Neural cell (in vitro differentiated cells): ENCODE measurements at regions not wholly inside any gene's neighbourhood (a gene's known extent, or its start where the extent isn't known, plus 50 kb on each side); places are given as distances from the start of the nearest gene placed in this dataset.

Experiments used
- H2AFZ ChIP-seq: fragments of 200-600, 300-800 bp; sonication (generic), shearing (Covaris generic); 2 replicates; pipeline ENCODE4 v1.6.0; 2014; ENCODE audit warnings: low read depth, mild to moderate bottlenecking, antibody characterized with exemption, low read length, moderate library complexity
- H3F3A ChIP-seq: fragments of 200-600 bp; shearing (Covaris generic); 2 replicates; pipeline ENCODE4 v1.6.1; 2016; ENCODE audit warnings: mild to moderate bottlenecking, moderate library complexity, mixed read lengths, antibody characterized with exemption, low read length; ENCODE audit not compliant: insufficient read depth, poor library complexity, severe bottlenecking
- H3K27ac ChIP-seq: fragments of 200-600, 300-800 bp; sonication (generic), shearing (Covaris generic); 2 replicates; pipeline ENCODE4 v1.5.1; 2014; ENCODE audit warnings: mild to moderate bottlenecking, low read length, moderate library complexity
- H3K27me3 ChIP-seq: fragments of 300-800, 200-600 bp; sonication (generic), shearing (Covaris generic); 2 replicates; pipeline ENCODE4 v1.6.0; 2014; ENCODE audit warnings: mild to moderate bottlenecking, low read depth, low read length, moderate library complexity; ENCODE audit not compliant: insufficient read depth
- H3K36me3 ChIP-seq: fragments of 300-800, 200-600 bp; sonication (generic), shearing (Covaris generic); 2 replicates; pipeline ENCODE4 v1.5.1; 2014; ENCODE audit warnings: mild to moderate bottlenecking, antibody characterized with exemption, low read length, moderate library complexity; ENCODE audit not compliant: insufficient read depth
- H3K4me2 ChIP-seq: fragments of 300-800, 200-600 bp; sonication (generic), shearing (Covaris generic); 2 replicates; pipeline ENCODE4 v1.6.0; 2014; ENCODE audit warnings: mild to moderate bottlenecking, low read length
- H3K4me3 ChIP-seq: fragments of 300-800, 200-600 bp; sonication (generic), shearing (Covaris generic); 2 replicates; pipeline ENCODE4 v1.5.1; 2014; ENCODE audit warnings: mild to moderate bottlenecking, low read length, moderate library complexity
- H3K79me2 ChIP-seq: fragments of 200-600 bp; shearing (Covaris generic); replicated peaks from 2 replicates; pipeline ENCODE4 v1.6.0; 2014; ENCODE audit warnings: mild to moderate bottlenecking, low read length, moderate library complexity; ENCODE audit not compliant: insufficient read depth
- H3K9ac ChIP-seq: fragments of 300-800, 200-600 bp; sonication (generic), shearing (Covaris generic); 2 replicates; pipeline ENCODE4 v1.6.1; 2016; ENCODE audit warnings: mild to moderate bottlenecking, low read length, mixed read lengths
- H3K9me2 ChIP-seq: fragments of 200-600 bp; shearing (Covaris generic); 2 replicates; pipeline ENCODE4 v1.6.1; 2016; ENCODE audit warnings: mild to moderate bottlenecking, low read length, mixed read lengths; ENCODE audit not compliant: insufficient read depth
- H3K9me3 ChIP-seq: fragments of 200-600, 300-800 bp; sonication (generic), shearing (Covaris generic); 2 replicates; pipeline ENCODE4 v1.6.1; 2016; ENCODE audit warnings: mild to moderate bottlenecking, mixed run types, low read length, moderate library complexity, mixed read lengths
- H4K20me1 ChIP-seq: fragments of 200-600 bp; shearing (Covaris generic); 2 replicates; pipeline ENCODE4 v1.6.1; 2016; ENCODE audit warnings: mild to moderate bottlenecking, mixed run types; ENCODE audit not compliant: insufficient read depth
- EP300 ChIP-seq: fragments of 450-650 bp; conservative IDR thresholded peaks from 2 replicates; pipeline ENCODE4 v1.6.1; 2014; ENCODE audit warnings: antibody characterized with exemption, mild to moderate bottlenecking, moderate library complexity; ENCODE audit not compliant: poor library complexity, severe bottlenecking
- EZH2 ChIP-seq: fragments of 200-600, 300-800 bp; shearing (Covaris generic), sonication (generic); IDR thresholded peaks from 2 replicates; pipeline ENCODE4 v1.6.1; 2014; ENCODE audit warnings: antibody characterized with exemption, low read length, borderline replicate concordance, mild to moderate bottlenecking; ENCODE audit not compliant: insufficient read depth, poor library complexity, severe bottlenecking
- MXI1 ChIP-seq: fragments of 450-650 bp; conservative IDR thresholded peaks from 2 replicates; pipeline ENCODE4 v1.6.1; 2014; ENCODE audit warnings: antibody characterized with exemption, mild to moderate bottlenecking; ENCODE audit not compliant: poor library complexity, severe bottlenecking
- POLR2AphosphoS5 ChIP-seq: IDR thresholded peaks from 2 replicates; pipeline ENCODE4 v1.6.1; 2012
- RAD21 ChIP-seq: fragments of 450-650 bp; conservative IDR thresholded peaks from 2 replicates; pipeline ENCODE4 v1.6.1; 2014; ENCODE audit warnings: antibody characterized with exemption, mild to moderate bottlenecking, moderate library complexity
- SMC3 ChIP-seq: fragments of 450-650 bp; conservative IDR thresholded peaks from 2 replicates; pipeline ENCODE4 v1.6.1; 2014; ENCODE audit warnings: antibody characterized with exemption, mild to moderate bottlenecking, moderate library complexity; ENCODE audit not compliant: poor library complexity
- TAF1 ChIP-seq: IDR thresholded peaks from 2 replicates; pipeline ENCODE4 v1.6.1; 2012; ENCODE audit warnings: low read depth
- TF ChIP-seq, protein P1 (sequence below): fragments of 450-650 bp; IDR thresholded peaks from 2 replicates; pipeline ENCODE4 v1.5.1; 2014; ENCODE audit warnings: antibody characterized with exemption, mild to moderate bottlenecking, moderate library complexity; ENCODE audit not compliant: poor library complexity, severe bottlenecking
- TF ChIP-seq, protein P2 (sequence below): IDR thresholded peaks from 2 replicates; pipeline ENCODE4 v1.6.1; 2012; ENCODE audit warnings: borderline replicate concordance

DNA sequence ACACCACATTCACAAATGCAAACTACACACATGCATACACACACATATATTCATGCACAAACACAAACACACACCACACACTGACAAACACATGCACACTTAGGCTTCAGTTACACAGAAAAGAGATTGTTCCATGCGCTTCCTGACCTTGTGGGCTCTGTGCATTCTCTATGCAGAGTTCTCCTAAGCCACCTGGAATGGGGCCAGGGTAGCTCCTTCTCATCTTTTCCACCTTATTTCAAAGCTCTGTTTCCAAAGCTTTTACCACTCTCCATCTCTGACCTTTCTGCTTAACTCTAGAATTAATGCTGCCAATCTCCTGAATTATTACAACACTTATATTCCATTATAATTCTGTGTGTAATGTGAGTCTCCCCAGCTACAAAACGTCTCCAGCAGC lies 522.3 kb upstream of the MYT1L start:
- H3K9me2 ChIP-seq: no peaks in the 10 kb centered on the region
- H3K4me2 ChIP-seq: no peak overlapping the region
- no peak overlapping the region for H3K4me3 ChIP-seq
- H2AFZ ChIP-seq: no peak overlapping the region
- H3K79me2 ChIP-seq: no peaks in the 10 kb centered on the region
- no peaks in the 10 kb centered on the region for H3K9me3 ChIP-seq
- H3K27me3 ChIP-seq: no peaks in the 10 kb centered on the region
- no peaks in the 10 kb centered on the region for H3F3A ChIP-seq
- H3K27ac ChIP-seq: no peak overlapping the region
- H3K36me3 ChIP-seq: no peaks in the 10 kb centered on the region
- TF ChIP-seq TAF1 (no peak), MXI1 (no peak), EZH2 (no peak), POLR2AphosphoS5 (no peak), RAD21 (no peak), SMC3 (no peak), EP300 (no peak)
- TF ChIP-seq, protein P1, sequence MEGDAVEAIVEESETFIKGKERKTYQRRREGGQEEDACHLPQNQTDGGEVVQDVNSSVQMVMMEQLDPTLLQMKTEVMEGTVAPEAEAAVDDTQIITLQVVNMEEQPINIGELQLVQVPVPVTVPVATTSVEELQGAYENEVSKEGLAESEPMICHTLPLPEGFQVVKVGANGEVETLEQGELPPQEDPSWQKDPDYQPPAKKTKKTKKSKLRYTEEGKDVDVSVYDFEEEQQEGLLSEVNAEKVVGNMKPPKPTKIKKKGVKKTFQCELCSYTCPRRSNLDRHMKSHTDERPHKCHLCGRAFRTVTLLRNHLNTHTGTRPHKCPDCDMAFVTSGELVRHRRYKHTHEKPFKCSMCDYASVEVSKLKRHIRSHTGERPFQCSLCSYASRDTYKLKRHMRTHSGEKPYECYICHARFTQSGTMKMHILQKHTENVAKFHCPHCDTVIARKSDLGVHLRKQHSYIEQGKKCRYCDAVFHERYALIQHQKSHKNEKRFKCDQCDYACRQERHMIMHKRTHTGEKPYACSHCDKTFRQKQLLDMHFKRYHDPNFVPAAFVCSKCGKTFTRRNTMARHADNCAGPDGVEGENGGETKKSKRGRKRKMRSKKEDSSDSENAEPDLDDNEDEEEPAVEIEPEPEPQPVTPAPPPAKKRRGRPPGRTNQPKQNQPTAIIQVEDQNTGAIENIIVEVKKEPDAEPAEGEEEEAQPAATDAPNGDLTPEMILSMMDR: no peak
- TF ChIP-seq, protein P2, sequence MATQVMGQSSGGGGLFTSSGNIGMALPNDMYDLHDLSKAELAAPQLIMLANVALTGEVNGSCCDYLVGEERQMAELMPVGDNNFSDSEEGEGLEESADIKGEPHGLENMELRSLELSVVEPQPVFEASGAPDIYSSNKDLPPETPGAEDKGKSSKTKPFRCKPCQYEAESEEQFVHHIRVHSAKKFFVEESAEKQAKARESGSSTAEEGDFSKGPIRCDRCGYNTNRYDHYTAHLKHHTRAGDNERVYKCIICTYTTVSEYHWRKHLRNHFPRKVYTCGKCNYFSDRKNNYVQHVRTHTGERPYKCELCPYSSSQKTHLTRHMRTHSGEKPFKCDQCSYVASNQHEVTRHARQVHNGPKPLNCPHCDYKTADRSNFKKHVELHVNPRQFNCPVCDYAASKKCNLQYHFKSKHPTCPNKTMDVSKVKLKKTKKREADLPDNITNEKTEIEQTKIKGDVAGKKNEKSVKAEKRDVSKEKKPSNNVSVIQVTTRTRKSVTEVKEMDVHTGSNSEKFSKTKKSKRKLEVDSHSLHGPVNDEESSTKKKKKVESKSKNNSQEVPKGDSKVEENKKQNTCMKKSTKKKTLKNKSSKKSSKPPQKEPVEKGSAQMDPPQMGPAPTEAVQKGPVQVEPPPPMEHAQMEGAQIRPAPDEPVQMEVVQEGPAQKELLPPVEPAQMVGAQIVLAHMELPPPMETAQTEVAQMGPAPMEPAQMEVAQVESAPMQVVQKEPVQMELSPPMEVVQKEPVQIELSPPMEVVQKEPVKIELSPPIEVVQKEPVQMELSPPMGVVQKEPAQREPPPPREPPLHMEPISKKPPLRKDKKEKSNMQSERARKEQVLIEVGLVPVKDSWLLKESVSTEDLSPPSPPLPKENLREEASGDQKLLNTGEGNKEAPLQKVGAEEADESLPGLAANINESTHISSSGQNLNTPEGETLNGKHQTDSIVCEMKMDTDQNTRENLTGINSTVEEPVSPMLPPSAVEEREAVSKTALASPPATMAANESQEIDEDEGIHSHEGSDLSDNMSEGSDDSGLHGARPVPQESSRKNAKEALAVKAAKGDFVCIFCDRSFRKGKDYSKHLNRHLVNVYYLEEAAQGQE: no peak
- H4K20me1 ChIP-seq: no peaks in the 10 kb centered on the region
- peak overlapping the region; percentile 3 for H3K9ac ChIP-seq

DNA sequence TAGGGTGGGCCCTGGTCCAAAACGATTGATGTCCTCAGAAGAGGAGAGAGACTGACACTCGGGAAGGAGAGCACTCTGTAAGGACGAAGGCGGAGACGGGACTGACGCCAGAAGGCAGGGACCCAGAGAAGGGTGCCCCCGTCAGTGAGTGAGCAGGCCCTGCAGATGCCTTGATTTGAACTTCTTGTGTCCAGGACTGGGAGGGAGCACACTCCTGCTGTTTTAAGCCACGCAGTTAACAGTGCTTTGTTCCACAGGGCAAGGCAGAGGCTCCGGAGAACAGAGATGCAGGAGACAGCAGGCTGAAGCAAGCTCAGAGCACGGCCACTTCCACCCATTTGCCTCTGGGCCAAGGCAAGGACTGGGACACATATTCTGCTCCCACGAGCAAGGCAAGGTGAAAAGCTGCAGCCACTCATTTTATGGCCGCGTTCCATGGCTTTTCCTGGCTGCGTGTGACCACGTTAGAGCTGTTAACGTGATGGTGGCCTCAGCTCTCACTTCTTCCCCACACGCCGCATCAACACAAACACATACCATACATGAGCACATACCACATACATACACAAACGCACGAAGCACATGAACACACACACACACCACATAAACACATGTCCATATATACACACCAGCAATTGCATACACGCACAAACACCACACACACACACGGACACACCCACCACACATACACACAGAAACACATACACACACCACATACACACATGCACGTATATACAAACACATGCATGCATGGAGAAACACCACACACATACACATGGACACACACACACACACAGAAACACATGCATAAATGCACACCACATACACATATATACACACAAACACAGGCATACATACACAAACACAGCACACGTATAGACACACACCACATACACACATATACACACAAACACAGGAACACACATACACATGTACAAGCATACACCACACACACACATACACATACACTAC lies 521.0 kb upstream of the MYT1L start:
- Histone ChIP-seq H3K27ac (peak overlapping the region; percentile 75), H3K27me3 (no peaks in the 10 kb centered on the region), H3K4me3 (no peak overlapping the region), H3K9me2 (no peaks in the 10 kb centered on the region), H3K9ac (no peak overlapping the region), H2AFZ (no peak overlapping the region), H3F3A (no peaks in the 10 kb centered on the region), H3K9me3 (no peaks in the 10 kb centered on the region), H4K20me1 (no peaks in the 10 kb centered on the region), H3K4me2 (no peak overlapping the region), H3K79me2 (no peaks in the 10 kb centered on the region), H3K36me3 (no peaks in the 10 kb centered on the region)
- no peak for TF ChIP-seq POLR2AphosphoS5
- TF ChIP-seq EP300: no peak
- no peak for TF ChIP-seq TAF1
- no peak for TF ChIP-seq RAD21
- TF ChIP-seq SMC3: no peak
